GM19240 (cell line): ENCODE measurements at regions not wholly inside any gene's neighbourhood (a gene's known extent, or its start where the extent isn't known, plus 50 kb on each side); places are given as distances from the start of the nearest gene placed in this dataset.

ENCODE experiments used
- DNase-seq: peaks from one replicate; pipeline ENCODE4 v3.0.0; 2011; ENCODE audit warnings: low spot score; ENCODE audit not compliant: insufficient read length

DNA sequence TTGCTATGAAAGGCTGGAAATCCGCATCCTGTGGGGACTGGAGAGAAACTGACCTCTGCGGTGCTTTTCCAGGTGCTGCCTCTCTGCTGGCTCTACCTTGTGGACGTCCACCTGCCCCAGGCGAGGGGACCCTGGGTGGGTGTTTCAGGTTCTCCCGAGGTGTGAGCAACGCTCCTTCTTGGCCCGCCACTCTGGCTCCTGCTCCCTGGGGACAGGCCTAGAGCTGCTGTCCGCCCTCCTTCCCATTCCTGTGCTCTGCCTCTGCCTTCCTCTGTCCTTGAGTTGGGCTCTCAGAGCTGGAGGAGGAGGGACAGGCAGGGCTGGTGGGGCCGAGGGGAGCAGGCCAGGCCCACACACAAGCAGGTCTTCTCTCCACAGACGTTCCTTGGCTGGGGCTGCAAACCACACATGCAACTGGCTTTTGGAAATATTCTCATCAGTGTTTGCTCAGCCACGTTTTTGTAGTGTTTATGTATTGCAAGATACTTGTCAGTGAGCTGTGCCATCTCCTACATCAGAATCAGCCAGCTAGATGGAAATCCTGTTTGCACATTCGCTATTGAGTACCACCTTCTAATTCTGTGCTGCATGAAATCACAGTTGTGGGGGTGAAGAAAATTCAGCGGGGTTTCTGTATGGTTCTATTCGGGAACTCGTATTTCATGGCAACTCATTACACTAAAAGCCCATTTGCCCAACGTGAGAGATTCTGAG lies 1115.0 kb downstream of the BRD1 start:
- no peak for DNase-seq

DNA sequence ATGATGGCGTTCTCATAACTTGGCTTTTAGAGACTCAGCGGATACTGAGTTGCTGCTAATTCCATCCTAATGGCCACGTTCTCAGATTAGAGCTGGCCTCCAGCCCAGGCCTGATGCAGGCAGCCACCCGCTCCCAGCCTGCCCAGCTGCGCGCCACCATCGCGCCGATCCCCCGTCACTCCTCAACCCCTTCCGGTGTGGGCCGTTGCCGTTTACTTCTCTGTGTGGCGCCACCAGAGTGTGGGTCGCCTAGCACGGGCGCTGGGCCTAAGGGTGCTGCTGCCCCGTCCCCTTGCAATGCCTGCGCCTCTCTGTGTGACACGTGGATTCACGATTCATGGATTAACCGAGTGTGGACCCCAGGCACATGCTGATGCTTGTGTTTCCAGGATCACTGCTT lies 1116.0 kb downstream of the BRD1 start:
- DNase-seq: no peak

DNA sequence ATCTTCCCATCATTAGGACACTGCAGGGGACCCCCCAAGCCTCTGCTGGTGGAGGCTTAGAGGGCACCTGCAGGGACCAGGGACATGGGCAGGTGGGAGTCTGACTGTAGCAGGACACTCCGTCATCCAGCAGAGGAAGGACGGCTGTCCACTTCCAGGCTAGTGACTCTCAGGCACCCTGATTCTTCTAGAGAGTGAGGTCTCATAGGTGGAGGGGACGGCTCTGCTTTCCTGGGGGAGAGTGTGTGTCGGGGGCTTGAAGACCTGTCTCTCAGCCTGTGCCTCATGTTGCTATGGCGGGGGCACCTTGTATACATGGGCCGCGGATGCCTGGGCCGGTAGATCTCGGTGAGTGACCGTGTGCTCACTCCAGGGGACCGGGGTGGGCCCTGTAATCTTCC lies 1116.6 kb downstream of the BRD1 start:
- no peak for DNase-seq

DNA sequence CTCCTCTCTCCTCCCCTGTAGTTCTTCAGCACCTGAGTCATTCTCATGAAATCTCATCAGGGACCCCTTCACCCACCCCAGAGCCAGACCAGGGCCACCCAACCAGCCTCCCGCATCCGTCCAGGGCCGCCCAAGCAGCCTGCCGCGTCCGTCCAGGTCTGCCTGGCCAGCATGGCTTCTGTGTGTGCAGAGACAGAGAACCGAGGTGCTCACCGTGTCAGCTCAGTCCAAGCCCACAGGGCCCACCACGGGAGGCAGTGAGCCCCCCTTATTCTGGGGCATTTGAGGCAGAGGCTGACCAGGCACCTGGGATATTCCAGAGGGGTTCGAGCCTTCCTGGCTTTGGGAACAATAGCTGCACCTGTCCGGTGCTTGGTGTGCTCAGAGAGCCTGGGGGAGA lies 1117.3 kb downstream of the BRD1 start:
- no peak for DNase-seq

DNA sequence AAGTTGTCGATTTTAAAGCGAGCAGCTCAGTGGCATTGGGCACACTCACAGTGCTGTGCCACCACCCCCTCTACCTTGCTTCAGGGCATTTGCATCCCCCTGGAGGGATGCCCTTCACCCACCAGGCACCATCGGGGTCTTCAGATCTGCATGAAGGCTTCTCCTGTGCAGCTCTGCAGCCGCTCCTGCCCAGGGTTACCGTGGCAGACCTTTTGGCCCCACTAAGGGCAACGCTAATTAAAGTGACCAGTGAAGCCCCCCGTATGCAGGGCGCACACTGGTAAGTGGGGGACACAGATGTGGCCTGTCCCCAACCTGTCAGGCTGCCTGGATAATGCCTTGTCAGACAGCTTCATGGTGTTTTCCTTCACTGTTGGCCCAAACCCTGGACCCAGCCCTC lies 1117.7 kb downstream of the BRD1 start:
- no peak for DNase-seq

DNA sequence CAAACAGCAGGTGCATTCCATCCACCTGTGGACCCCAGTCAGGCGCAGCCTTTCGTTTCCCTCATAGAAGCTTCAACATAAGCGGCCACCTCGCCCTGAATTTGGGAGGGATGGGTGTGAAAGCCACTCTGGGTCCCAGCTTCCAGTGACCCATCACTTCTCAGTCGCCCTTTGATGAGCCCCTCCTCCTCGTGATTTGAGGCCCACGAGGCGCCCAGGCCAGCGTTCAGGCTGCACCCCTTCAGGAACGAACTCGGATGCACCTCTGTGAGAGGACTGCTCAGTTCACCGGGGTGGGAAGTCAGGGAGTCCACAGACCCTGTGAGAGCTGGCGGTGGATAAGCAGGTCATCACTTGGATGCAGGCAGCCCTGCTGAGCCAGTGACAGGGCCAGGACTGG lies 1118.2 kb downstream of the BRD1 start:
- no peak for DNase-seq

DNA sequence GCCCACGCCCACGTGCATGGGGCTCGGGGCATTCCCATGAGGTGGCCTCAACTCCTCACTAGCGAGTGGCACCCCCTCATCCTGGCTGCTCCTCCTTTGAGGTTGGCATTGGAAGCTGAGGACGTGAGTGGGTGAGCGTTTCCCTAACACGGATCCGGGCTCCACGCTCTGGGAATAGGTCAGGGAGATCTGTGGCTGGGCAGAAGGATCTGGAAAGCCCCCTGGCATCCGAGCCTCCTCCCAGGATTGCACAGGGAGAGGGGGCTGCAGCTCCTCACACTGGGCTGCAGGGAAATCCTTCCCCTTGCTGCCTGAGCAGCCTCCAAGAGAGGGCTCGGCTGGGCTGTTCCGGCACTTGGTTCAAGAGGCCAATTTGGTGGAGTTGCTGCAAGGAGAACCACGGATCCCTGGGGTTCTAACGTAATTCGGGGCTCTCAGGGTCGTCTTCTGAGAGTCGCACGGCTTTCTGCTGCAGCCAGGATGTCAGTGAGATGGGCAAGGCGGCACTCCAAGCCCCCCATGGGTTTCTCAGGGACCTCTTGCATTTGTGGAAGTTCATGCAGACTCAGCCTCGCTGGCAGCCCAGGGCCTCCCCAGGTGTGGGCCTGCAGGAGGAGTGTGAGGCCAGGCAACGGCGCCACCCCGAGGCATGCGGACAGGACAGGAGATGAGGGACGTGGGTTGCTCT lies 1119.0 kb downstream of the BRD1 start:
- no peak for DNase-seq

DNA sequence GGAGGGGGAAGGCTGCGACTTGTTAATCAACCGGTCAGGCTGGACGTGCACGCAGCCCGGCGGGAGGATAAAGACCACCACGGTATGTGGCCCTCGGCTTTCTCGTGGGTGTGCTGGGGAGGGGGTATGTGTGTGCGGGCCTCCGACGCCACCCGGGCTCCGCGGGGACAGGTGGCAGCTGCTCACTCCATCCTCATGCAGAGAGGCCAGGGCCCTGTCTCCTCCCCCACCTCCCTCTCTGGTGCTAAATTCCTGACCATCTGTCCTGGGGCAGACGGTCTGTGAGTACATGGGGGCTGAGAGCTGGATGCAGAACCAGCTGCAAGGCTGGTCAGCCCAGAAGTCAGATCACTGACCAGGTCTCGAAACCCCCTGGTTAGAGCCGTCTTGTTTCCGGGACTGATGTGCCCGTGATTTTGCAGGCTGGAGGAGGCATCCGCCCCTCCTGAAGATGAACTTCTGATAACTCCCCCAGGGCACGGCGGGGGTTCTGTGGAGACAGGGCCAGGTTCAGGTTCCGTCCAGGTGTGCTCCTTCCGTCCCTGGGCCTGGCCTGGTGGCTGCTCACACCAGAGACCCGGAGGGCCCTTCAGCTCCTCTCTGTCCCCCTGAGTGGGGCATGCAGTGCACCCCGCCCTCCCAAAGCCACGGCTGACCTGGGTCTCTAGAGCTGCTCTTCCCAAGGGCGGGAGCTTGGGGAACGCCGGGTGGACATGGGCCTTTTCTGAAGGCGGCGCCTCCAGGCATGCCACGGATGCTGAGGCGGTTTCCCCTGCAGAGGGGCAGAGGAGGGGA lies 1119.7 kb downstream of the BRD1 start:
- DNase-seq: no peak

DNA sequence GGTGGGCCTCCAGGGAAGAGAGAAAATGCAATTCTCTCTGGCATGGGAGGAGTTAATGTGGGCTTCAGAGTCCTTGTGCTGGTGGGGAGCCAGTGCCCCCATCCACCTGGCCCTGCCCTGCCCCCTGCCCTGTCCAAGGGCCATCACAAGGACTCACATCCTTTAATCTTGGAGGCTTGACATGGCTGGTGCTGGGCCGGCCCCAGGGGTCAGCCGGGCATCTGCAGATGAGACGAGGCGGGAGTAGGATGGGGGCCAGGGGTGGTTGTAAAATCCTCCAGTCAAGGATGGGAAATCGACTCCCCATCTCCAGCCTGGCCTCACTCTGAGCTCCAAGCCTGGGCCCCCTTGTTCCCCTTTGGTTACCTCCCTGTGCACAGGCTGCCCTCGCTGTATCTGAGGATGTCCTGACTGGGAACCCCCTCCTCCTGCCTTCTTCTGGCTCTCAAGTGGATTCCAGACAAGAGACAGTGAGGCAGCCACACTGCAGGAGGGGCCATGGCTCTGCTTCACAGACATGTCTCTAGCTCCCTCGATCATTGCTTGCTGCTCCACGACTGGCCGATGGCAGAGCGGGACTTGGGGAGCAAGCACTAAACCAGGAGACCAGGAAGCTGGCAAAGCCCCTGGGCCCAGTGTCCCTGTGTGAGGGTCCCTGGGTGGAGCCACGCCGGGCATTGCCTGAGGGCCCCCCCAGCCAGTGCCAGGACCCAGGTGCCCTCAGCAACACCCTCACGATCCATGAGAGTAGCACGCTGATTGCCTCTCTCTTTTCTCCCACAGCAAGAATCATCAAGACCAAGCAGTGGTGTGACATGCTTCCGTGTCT lies 1120.5 kb downstream of the BRD1 start:
- no peak for DNase-seq

DNA sequence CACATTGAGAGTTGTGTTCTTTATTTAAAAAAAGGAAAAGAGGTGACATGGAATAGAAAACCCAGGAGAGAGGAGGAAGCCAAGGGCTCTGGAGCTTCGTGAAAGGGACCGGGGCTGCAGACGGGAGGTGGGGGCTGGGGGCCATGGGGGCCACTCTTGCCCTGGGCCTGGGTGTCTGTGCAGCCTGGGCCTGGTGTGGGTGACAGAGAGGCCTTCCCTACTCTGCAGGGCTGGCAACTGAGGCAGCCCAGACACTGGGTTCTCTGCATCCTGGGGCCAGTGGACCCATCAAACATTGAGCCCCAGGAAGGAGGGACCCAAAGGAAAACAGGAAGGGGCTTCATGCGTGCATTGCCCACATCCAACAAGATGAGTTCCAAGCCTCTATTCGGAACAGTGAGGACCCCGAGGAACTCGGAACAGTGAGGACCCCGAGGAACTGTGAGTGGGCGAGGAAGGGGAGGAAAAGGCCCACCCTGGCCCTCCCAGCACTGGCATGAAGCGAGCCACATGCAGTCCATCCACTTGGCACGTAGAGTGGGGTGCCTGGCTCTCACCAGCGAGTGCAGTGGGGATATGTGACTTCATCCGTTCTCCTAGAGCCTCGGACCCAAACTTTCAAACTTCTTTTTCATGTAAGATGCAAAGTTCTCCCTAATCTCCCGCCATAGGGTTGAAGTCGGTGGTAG lies 1121.6 kb downstream of the BRD1 start:
- DNase-seq: no peak

DNA sequence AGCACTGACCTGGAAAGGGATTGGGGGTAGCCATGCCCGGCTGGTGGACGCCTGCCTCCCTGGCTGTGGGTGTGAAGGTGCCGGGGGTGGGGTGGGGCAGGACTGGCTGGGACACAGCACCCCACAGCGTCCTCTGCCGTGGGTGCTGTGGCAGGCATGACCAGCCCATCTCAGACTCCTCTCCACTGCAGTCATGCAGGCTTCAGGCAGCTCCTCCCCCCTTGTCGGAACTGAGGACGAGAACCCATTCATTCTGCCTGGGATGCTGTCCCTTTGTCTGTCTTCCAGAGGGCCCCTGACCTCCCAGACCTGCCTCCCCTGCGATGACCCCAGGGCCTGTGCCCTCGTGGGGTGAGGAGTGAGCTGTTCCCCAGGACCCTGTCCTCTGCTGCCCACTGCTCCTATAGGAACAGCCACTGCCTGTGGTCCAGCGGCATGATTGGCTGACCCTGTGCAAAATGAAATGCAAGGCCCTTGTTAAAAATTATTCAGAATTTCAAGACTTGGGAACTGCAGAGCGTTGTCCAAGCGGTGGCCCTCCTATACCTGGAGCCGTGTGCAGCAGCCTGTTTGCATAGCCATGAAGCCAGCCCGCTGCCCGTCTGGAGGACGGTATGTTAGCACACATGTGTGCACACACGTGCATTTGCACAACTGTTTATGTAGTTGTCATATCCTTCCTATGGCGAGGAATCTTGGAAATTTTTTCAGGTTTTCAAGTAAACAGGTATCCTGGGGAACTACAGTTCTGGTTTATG lies 1122.3 kb downstream of the BRD1 start:
- no peak for DNase-seq

DNA sequence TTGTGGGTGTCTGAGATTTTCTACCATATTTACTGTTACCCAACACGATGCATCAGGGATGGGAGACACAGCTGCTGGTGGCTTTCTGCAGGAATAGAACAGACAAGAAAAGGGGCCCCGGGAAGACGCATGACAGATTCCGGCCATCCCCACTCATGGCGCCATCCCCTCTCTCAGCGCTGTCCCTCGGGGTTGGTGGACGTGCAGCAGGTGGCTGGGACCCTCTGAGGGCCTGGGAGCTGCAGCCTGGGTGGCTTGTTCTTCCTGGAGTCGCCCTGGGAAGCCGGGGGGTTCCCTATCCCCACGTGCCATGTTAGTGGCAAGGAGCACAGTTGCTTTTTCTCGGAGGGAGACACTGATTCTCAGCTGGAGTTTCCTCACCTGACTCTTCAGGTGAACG lies 1123.3 kb downstream of the BRD1 start:
- DNase-seq: no peak

DNA sequence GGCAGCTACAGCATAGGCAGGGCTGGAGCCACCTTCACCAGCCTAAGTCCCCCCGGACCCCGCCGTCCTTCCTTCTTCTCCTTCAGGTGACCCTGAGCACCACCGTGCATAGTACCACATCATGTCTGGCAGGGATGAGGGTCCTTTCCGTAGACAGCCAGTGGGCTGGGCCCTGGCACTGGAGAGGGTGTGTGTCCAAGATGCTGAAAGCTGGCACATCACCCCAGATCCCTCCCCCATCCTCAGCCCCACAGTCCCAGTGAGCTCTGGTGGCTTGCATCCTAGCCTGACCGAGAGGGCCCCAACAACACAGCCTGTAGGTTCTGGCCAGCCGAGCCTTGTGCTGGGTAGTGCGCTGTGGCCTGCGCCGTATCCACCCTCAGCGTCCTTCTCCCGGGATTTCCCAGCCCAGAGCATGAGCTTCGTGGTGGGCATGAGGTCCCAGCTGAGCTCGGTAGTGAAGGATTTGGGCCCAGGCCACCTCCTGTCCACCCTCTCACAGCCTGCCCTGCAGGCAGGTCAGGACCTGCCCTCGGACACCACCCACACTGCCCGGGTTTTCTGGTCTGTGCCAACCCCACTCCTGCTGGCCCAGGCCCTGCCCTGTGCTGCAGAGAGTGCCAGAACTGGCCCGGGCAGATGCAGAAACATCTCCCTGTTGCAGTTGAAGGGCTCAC lies 1124.3 kb downstream of the BRD1 start:
- no peak for DNase-seq

DNA sequence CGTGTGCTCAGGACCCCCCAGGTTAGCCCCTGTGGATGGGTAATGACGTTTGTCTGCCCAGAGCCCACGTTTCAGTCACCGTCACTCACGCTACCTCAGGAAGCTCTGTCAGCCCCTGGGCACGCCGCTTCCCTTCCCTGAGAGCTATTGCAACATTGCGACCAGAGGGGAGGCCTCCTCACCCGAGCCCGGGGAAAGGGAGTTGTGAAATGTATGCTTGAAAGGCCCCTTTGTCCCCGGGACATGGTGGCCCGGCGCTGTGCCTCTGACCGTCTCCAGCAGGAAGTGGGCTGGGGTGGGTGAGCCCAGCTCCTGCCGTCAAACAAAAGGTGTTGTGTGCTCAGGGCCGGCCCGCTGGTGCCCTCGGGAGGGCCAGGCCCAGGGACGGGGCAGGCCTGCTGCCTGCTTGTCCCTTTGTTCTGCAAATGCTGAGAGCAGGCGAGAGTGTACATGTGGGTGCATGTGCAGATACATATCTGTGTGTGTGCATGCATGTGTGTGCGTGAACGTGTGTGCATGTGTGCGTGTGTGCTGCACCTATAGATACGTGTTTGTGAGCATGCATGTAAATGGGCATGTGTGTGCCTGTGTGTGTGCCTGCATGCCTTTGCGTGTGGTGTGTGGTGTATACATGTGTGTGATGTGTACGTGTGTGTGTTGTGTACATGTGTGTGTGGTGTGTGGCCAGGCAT lies 1125.0 kb downstream of the BRD1 start:
- no peak for DNase-seq

DNA sequence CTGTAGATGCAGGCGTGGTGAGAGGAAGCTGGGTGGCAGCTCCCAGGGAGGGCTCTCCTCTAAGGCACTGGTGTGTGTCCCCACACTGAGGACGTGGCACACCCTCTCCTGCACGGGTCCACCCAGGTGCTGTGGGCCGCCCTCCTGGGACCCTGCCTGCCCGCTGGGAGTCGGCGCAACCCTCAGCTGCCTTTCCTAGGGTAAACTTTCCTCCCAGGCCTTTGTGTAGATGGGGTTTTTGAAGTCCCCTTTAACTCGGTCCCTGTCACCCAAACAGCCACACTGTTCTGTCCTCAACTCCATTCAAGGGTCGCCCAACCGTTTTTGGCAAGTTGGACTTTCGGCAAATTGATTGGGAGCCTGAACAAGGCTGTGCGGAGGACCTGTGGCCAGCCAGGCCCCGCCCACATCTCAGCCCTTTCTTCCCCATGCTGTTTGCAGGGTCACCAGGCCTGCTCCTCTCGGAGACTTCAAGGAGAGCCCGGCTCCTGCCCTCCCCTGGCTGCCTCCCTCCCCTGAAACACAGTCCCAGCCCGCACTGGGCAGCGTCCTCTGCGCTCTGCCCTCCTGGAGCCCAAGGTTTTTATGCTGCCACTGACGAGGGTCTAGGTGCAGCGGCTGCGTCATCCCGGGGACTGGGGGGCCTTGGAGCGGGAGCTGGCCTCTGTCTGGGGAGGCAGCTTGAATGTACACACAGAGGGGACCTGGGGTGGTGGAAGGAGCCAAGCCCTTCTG lies 1126.2 kb downstream of the BRD1 start:
- no peak for DNase-seq

DNA sequence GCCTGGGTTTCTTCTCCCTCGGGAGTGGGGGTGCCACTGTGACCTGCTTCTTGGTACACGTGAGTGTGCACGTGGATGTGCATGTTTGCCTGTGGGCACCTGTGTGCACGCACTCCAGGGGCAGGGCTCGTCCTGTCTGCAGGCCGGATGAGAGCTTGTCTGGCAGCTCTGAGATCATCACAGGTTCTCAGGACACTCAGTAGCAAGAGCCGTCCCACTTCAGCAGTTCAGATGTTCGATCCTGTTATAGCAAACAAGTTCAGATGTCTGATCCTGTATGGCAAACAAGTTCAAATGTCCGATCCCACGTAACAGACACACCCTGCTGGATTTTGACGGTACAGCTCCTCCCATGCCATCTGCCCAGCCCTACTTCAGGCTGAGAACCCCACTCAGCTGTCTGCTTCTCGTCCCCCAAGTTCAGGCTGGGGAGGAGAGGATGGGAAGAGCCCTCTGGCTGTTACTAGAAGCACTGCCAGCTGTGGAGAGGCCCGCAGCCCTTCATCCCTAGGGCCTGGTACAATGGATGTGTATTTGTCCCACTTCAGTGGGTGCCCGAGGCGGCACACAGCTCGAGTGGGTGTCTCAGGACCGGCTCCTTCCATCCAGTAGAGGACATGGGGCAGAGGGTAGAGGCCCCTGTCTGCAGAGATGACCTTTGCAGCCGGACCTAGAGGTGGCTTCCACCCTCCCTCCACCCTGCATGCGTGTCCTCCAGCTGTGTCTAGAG lies 1126.9 kb downstream of the BRD1 start:
- DNase-seq: no peak

DNA sequence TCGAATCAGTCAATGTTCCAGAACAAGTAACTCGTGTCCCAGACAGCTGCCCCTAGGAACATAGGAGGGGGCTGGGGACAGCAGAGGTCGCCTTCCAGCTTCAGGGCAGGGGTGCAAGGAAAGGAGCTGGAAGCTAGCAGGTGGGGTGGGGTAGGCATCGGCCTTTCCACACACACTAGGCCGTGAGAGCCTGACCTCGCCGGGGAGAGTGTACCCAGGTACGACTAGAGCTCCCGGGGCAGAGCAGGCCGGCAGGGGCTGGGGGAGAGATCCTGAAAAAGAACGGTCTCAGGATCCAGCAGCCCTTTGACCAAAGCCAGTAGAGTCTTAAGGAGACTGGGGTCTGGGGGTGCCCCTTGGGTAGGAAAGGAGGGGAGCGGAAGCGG lies 1127.5 kb downstream of the BRD1 start:
- DNase-seq: no peak

DNA sequence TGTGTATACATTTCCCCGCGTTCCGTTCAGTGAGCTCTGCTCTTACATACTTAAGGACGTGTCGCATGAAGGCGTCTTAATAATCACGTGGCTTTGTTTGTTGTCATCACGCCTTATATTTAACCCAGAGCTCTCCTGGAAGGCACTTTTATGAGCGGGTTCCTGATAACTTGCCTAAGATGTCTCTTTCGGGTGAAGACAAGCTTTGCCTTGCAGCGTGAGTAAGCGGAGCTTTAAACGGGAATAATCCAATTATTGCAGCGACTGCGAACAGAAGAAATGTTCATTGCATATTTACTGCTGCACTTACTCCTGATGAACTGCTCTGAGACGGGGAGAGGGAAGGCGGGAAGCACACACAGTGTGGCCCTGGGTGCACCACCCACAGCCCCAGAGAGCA lies 1128.2 kb downstream of the BRD1 start:
- no peak for DNase-seq
